ENCODE measurements at regions not wholly inside any gene's neighbourhood (a gene's known extent, or its start where the extent isn't known, plus 50 kb on each side); places are given as distances from the start of the nearest gene placed in this dataset. TPM values are rescaled to one million over a fixed set of nuclear protein-coding genes. Genes with fewer than 3 reads are reported as not detected.

DNA sequence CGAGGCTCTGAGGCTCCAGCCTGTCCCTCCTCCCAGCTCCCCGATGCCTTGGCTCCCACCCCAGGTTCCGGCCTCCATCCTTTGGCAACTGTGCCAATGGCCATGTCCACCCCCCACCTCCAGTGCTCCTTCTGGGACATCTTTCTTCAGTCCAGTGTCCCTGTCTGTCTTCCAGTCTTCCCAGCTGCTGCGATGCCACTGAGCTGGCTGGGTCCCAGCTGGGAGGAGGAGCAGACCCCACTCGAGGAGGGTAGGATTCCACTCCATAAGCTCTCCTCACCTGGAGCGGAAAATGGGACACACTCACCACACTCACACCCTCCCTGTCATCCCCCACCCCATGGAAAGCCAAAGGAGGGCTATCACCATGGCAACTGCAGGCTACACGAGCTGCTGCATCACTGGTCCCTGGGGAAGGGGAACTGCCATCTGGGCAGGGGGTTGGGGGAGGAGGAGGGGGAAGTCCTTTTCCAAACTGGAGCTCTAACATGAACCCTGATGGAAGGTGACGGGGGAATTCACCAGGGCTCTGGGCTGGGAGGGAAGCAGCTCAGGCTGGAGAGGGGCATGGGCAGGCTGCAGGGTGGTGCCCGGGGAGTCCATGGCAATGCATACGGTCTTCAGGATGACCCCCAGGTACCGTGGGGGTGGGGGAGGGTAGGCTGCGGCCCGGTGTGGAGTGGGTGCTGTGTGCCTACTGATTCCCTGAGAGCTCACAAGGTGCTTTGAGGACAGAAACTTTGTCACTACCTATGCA is 94.3 kb downstream of the LRRC74A start:
- H3K4me3 ChIP-seq (ENCODE audit: low read length): peak overlapping the region; percentile 35; the same call in 1 of the 2 replicates
- H3K27me3 ChIP-seq (ENCODE audit: low read length): no peaks in the 10 kb centered on the region
- no peaks in the 10 kb centered on the region for H3K9me2 ChIP-seq (replicated peaks; ENCODE audit: insufficient read depth, low read length)
- H3K9ac ChIP-seq (ENCODE audit: low read length): peak overlapping the region; percentile 51
- peaks cover 73% of the 10 kb centered on the region for H3K4me1 ChIP-seq (ENCODE audit: low read length)
- no peaks in the 10 kb centered on the region for H3K36me3 ChIP-seq (ENCODE audit: insufficient read depth, low read length)
- no peaks in the 10 kb centered on the region for H4K20me1 ChIP-seq (ENCODE audit: insufficient read depth, low read depth, low read length)
- peak; percentile 62 for DNase-seq
- H3K4me2 ChIP-seq (ENCODE audit: low read depth, low read length, poor library complexity, severe bottlenecking): peak overlapping the region; percentile 57
- no peaks in the 10 kb centered on the region for H3K79me2 ChIP-seq (ENCODE audit: low read length)
- 0 out of 2 replicates have a peak overlapping the region, but pooled peaks have one; percentile 0 for H2AFZ ChIP-seq (ENCODE audit: low read length)
- H3K9me3 ChIP-seq (ENCODE audit: low read length): no peaks in the 10 kb centered on the region
- 0 out of 2 replicates have a peak overlapping the region, but pooled peaks have one; percentile 7 for H3K27ac ChIP-seq (ENCODE audit: low read length)

DNA sequence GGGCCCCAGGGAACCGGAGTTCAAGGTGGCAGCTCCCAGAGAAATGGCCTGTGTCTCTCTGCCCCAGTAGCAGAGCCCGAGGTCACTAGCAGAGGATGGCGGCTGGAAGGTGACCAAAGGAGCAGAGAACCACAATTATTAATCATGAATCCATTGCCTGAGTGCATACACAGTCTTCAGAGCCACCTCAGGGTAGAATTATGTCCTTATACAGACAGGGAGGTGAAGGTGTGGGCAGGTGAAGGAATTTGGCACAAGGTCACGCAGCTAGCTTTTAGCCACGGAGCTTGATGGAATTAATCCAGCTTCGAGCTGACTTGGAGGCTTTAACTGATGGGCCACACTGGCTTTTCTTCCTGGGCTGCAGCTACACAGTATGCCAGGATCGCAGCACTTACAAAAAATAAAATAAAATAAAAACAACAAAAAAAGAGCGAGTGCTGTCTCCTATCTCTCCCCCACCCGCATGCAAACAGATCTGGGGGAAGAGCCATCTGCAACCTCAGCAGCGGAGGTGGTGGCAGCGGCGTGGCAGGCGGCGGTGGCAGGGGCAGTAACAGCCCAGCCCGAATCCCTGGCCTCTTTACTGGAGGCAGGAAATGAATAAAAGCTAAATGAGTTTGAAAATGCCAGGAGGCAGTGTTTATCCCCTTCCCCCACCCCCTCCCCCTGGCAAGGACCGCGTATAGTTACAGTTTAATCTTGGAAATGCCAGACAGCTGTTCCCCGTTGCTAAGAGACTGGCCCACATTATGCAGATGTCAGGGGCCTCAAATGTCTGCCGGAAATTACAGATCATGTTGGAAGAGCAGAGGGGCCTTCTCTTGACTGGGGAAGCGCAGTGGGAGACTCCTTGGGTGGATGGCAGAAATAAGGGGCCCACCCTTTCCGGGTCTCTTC is 93.5 kb downstream of the LRRC74A start:
- Histone ChIP-seq H3K9me2 (replicated peaks; ENCODE audit: insufficient read depth, low read length) (no peaks in the 10 kb centered on the region), H3K9ac (ENCODE audit: low read length) (peak overlapping the region; percentile 51), H3K27ac (ENCODE audit: low read length) (peak overlapping the region; percentile 32; the same call in 1 of the 2 replicates), H3K27me3 (ENCODE audit: low read length) (no peaks in the 10 kb centered on the region), H3K4me3 (ENCODE audit: low read length) (peak overlapping the region; percentile 35; the same call in 1 of the 2 replicates), H3K4me2 (ENCODE audit: low read depth, low read length, poor library complexity, severe bottlenecking) (peak overlapping the region; percentile 57), H3K36me3 (ENCODE audit: insufficient read depth, low read length) (no peaks in the 10 kb centered on the region), H2AFZ (ENCODE audit: low read length) (0 out of 2 replicates have a peak overlapping the region, but pooled peaks have one; percentile 0), H3K79me2 (ENCODE audit: low read length) (no peaks in the 10 kb centered on the region), H4K20me1 (ENCODE audit: insufficient read depth, low read depth, low read length) (no peaks in the 10 kb centered on the region), H3K4me1 (ENCODE audit: low read length) (peaks cover 64% of the 10 kb centered on the region), H3K9me3 (ENCODE audit: low read length) (no peaks in the 10 kb centered on the region)
- DNase-seq: peak; percentile 73

Small RNA genes in the stretch of these regions (small RNA-seq; reads per million reads assigned to genes)
- not detected for gene RN7SL356P
